ENCODE measurements at regions not wholly inside any gene's neighbourhood (a gene's known extent, or its start where the extent isn't known, plus 50 kb on each side); places are given as distances from the start of the nearest gene placed in this dataset.

DNA sequence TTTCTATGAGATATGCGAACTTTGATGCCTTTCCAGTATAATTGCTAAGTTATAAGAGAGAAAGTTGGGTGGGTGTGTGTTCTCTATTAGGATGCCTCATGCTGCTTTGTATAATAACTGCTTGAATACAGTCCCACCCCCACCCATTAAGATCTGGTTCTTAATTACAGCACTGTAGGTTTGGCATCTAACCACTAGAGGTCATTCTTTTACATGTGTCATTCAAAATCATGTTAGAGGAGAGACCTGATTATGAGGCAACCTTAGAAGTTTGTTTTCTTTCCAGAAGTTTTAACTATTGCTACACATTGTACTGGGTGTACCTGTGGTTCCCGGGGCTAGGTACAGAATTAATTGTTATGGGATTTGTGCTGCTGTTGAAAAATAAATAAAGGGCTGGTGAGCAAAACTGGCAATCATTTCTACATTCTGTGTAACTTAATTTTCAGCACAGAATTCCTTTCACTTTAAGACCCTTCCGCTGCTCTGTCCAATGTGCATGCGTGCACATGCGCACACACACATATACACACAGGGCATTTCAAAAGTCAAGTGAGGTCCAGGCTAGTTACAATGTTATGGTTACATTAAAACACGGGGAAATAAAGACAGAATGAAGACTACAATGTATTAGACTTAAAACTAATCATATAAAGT is 1156.3 kb downstream of the SORCS3 start:
- no peak overlapping the region for H3K27ac Mint-ChIP-seq
- no peaks in the 10 kb centered on the region for H3K36me3 Mint-ChIP-seq
- TF ChIP-seq RELA (CRISPR knock-in tag; IDR thresholded peaks at IDR 0.05; ENCODE audit: borderline replicate concordance) (no peak), SMAD4 (CRISPR knock-in tag; IDR thresholded peaks at IDR 0.05) (no peak)
- TF ChIP-seq, protein P1, sequence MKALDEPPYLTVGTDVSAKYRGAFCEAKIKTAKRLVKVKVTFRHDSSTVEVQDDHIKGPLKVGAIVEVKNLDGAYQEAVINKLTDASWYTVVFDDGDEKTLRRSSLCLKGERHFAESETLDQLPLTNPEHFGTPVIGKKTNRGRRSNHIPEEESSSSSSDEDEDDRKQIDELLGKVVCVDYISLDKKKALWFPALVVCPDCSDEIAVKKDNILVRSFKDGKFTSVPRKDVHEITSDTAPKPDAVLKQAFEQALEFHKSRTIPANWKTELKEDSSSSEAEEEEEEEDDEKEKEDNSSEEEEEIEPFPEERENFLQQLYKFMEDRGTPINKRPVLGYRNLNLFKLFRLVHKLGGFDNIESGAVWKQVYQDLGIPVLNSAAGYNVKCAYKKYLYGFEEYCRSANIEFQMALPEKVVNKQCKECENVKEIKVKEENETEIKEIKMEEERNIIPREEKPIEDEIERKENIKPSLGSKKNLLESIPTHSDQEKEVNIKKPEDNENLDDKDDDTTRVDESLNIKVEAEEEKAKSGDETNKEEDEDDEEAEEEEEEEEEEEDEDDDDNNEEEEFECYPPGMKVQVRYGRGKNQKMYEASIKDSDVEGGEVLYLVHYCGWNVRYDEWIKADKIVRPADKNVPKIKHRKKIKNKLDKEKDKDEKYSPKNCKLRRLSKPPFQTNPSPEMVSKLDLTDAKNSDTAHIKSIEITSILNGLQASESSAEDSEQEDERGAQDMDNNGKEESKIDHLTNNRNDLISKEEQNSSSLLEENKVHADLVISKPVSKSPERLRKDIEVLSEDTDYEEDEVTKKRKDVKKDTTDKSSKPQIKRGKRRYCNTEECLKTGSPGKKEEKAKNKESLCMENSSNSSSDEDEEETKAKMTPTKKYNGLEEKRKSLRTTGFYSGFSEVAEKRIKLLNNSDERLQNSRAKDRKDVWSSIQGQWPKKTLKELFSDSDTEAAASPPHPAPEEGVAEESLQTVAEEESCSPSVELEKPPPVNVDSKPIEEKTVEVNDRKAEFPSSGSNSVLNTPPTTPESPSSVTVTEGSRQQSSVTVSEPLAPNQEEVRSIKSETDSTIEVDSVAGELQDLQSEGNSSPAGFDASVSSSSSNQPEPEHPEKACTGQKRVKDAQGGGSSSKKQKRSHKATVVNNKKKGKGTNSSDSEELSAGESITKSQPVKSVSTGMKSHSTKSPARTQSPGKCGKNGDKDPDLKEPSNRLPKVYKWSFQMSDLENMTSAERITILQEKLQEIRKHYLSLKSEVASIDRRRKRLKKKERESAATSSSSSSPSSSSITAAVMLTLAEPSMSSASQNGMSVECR (CRISPR knock-in tag; IDR thresholded peaks at IDR 0.05; ENCODE audit: borderline replicate concordance) = no peak
- TF ChIP-seq, protein P2, sequence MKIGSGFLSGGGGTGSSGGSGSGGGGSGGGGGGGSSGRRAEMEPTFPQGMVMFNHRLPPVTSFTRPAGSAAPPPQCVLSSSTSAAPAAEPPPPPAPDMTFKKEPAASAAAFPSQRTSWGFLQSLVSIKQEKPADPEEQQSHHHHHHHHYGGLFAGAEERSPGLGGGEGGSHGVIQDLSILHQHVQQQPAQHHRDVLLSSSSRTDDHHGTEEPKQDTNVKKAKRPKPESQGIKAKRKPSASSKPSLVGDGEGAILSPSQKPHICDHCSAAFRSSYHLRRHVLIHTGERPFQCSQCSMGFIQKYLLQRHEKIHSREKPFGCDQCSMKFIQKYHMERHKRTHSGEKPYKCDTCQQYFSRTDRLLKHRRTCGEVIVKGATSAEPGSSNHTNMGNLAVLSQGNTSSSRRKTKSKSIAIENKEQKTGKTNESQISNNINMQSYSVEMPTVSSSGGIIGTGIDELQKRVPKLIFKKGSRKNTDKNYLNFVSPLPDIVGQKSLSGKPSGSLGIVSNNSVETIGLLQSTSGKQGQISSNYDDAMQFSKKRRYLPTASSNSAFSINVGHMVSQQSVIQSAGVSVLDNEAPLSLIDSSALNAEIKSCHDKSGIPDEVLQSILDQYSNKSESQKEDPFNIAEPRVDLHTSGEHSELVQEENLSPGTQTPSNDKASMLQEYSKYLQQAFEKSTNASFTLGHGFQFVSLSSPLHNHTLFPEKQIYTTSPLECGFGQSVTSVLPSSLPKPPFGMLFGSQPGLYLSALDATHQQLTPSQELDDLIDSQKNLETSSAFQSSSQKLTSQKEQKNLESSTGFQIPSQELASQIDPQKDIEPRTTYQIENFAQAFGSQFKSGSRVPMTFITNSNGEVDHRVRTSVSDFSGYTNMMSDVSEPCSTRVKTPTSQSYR (CRISPR knock-in tag; IDR thresholded peaks at IDR 0.05) = no peak
- TF ChIP-seq, protein P3, sequence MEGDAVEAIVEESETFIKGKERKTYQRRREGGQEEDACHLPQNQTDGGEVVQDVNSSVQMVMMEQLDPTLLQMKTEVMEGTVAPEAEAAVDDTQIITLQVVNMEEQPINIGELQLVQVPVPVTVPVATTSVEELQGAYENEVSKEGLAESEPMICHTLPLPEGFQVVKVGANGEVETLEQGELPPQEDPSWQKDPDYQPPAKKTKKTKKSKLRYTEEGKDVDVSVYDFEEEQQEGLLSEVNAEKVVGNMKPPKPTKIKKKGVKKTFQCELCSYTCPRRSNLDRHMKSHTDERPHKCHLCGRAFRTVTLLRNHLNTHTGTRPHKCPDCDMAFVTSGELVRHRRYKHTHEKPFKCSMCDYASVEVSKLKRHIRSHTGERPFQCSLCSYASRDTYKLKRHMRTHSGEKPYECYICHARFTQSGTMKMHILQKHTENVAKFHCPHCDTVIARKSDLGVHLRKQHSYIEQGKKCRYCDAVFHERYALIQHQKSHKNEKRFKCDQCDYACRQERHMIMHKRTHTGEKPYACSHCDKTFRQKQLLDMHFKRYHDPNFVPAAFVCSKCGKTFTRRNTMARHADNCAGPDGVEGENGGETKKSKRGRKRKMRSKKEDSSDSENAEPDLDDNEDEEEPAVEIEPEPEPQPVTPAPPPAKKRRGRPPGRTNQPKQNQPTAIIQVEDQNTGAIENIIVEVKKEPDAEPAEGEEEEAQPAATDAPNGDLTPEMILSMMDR (IDR thresholded peaks at IDR 0.05) = peak; percentile 29; the same call in 1 of the 2 replicates
- no peak overlapping the region for H3K4me3 Mint-ChIP-seq
- DNase-seq (ENCODE audit: low spot score) = no peak
- ChIA-PET CTCF (no interaction called here), POLR2A (no interaction called here)
- peak; percentile 80 for ATAC-seq
- no peaks in the 10 kb centered on the region for H3K9me3 Mint-ChIP-seq
- H3K27me3 Mint-ChIP-seq (ENCODE audit: low read depth) = peaks cover 7% of the 10 kb centered on the region
- no peaks in the 10 kb centered on the region for H3K4me1 Mint-ChIP-seq

DNA sequence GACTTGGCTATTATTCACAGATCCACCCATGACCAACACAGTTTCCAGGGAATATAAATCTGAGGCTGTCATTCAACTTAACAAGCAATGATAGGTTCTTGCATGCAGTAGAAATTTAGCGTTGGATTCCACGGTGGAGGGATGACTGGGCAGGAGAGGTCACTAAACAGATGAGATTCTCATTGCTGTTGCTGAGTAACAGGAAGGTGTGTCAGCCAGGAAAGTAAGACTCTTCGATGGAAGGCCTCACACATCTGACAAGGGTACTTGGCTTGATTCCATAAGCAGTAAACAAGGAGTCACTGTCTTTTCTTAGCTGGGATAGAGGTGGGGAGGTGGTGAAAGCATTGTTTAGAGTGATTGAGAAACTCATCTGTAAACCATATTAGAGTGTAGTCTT is 1152.0 kb downstream of the SORCS3 start:
- Mint-ChIP-seq H3K27me3 (ENCODE audit: low read depth) (no peaks in the 10 kb centered on the region), H3K27ac (no peak overlapping the region), H3K36me3 (no peaks in the 10 kb centered on the region), H3K4me1 (no peaks in the 10 kb centered on the region), H3K4me3 (no peak overlapping the region), H3K9me3 (no peaks in the 10 kb centered on the region)
- ChIA-PET CTCF (no interaction called here), POLR2A (no interaction called here)
- TF ChIP-seq TEAD1 (CRISPR knock-in tag; IDR thresholded peaks at IDR 0.05) = no peak
- TF ChIP-seq KAT7 (CRISPR knock-in tag; IDR thresholded peaks at IDR 0.05; ENCODE audit: borderline replicate concordance) = no peak
- TF ChIP-seq TCF7 (CRISPR knock-in tag; IDR thresholded peaks at IDR 0.05; ENCODE audit: low read depth) = no peak
- TF ChIP-seq, protein P4, sequence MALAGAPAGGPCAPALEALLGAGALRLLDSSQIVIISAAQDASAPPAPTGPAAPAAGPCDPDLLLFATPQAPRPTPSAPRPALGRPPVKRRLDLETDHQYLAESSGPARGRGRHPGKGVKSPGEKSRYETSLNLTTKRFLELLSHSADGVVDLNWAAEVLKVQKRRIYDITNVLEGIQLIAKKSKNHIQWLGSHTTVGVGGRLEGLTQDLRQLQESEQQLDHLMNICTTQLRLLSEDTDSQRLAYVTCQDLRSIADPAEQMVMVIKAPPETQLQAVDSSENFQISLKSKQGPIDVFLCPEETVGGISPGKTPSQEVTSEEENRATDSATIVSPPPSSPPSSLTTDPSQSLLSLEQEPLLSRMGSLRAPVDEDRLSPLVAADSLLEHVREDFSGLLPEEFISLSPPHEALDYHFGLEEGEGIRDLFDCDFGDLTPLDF (CRISPR knock-in tag; IDR thresholded peaks at IDR 0.05) = no peak
- no peak for TF ChIP-seq MYBL2 (CRISPR knock-in tag; IDR thresholded peaks at IDR 0.05)
- TF ChIP-seq, protein P5, sequence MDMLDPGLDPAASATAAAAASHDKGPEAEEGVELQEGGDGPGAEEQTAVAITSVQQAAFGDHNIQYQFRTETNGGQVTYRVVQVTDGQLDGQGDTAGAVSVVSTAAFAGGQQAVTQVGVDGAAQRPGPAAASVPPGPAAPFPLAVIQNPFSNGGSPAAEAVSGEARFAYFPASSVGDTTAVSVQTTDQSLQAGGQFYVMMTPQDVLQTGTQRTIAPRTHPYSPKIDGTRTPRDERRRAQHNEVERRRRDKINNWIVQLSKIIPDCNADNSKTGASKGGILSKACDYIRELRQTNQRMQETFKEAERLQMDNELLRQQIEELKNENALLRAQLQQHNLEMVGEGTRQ (CRISPR knock-in tag; IDR thresholded peaks at IDR 0.05) = no peak
- TF ChIP-seq, protein P6, sequence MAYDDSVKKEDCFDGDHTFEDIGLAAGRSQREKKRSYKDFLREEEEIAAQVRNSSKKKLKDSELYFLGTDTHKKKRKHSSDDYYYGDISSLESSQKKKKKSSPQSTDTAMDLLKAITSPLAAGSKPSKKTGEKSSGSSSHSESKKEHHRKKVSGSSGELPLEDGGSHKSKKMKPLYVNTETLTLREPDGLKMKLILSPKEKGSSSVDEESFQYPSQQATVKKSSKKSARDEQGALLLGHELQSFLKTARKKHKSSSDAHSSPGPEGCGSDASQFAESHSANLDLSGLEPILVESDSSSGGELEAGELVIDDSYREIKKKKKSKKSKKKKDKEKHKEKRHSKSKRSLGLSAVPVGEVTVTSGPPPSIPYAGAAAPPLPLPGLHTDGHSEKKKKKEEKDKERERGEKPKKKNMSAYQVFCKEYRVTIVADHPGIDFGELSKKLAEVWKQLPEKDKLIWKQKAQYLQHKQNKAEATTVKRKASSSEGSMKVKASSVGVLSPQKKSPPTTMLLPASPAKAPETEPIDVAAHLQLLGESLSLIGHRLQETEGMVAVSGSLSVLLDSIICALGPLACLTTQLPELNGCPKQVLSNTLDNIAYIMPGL (CRISPR knock-in tag; IDR thresholded peaks at IDR 0.05) = no peak
- DNase-seq (ENCODE audit: low spot score) = no peak
- ATAC-seq = no peak
